Keratinocyte (primary cell): ENCODE measurements at regions not wholly inside any gene's neighbourhood (a gene's known extent, or its start where the extent isn't known, plus 50 kb on each side); places are given as distances from the start of the nearest gene placed in this dataset.

ENCODE experiments used
- DNase-seq: peaks from one replicate; pipeline ENCODE4 v3.0.0-alpha.2; 2011; ENCODE audit warnings: low read depth, missing footprints, low spot score
- FAIRE-seq: peaks from 2 replicates; lab custom pipeline; 2011; peaks lifted over from hg19 to GRCh38; lab: Jason Lieb, UNC
- H2AFZ ChIP-seq: 2 replicates; pipeline ENCODE4 v1.6.0; 2012; ENCODE audit warnings: low read length, control low read depth, inconsistent platforms; ENCODE audit not compliant: control insufficient read depth
- H3K27ac ChIP-seq: 2 replicates; pipeline ENCODE4 v1.5.1; 2011; ENCODE audit warnings: low read length; ENCODE audit not compliant: control insufficient read depth, insufficient read depth
- H3K27me3 ChIP-seq: 3 replicates; pipeline ENCODE4 v1.6.0; 2011; ENCODE audit warnings: low read length; ENCODE audit not compliant: control insufficient read depth, insufficient read depth; ENCODE audit errors: extremely low read depth
- H3K36me3 ChIP-seq, 2 experiments: 2 replicates in 1 of 2; 3 replicates in 1 of 2; pipeline ENCODE4 v1.5.1; 2011; ENCODE audit warnings: low read length in 2 of 2, mild to moderate bottlenecking in 1 of 2; ENCODE audit not compliant: control insufficient read depth in 2 of 2, insufficient read depth in 2 of 2; ENCODE audit errors: extremely low read depth in 1 of 2
- H3K4me1 ChIP-seq: 3 replicates; pipeline ENCODE4 v1.5.1; 2011; ENCODE audit warnings: low read length; ENCODE audit not compliant: control insufficient read depth, insufficient read depth; ENCODE audit errors: extremely low read depth
- H3K4me2 ChIP-seq: 3 replicates; pipeline ENCODE4 v1.6.0; 2011; ENCODE audit warnings: low read depth, low read length; ENCODE audit not compliant: control insufficient read depth, insufficient read depth; ENCODE audit errors: extremely low read depth
- H3K4me3 ChIP-seq, 3 experiments: fragments of 200-600 bp in 1 of 3; sonication (generic) in 1 of 3; 2 replicates in 2 of 3; 3 replicates in 1 of 3; pipeline ENCODE4 v1.5.1; 2011 to 2016; ENCODE audit warnings: low read length in 3 of 3, mild to moderate bottlenecking in 3 of 3, control low read depth in 2 of 3, inconsistent platforms in 1 of 3, low read depth in 1 of 3, mixed read lengths in 1 of 3, mixed run types in 1 of 3, moderate library complexity in 1 of 3; ENCODE audit not compliant: control insufficient read depth in 2 of 3, insufficient read depth in 2 of 3; ENCODE audit errors: extremely low read depth in 1 of 3
- H3K79me2 ChIP-seq: 2 replicates; pipeline ENCODE4 v1.6.0; 2012; ENCODE audit warnings: low read length; ENCODE audit not compliant: control insufficient read depth, insufficient read depth
- H3K9ac ChIP-seq: 3 replicates; pipeline ENCODE4 v1.6.0; 2011; ENCODE audit warnings: low read length; ENCODE audit not compliant: control insufficient read depth, insufficient read depth; ENCODE audit errors: extremely low read depth
- H3K9me1 ChIP-seq: 3 replicates; pipeline ENCODE4 v1.6.0; 2011; ENCODE audit warnings: low read length; ENCODE audit not compliant: control insufficient read depth, insufficient read depth; ENCODE audit errors: extremely low read depth
- H3K9me3 ChIP-seq: 2 replicates; pipeline ENCODE4 v1.5.1; 2012; ENCODE audit warnings: low read depth, low read length; ENCODE audit not compliant: control insufficient read depth
- H4K20me1 ChIP-seq: 3 replicates; pipeline ENCODE4 v1.6.0; 2011; ENCODE audit warnings: low read length; ENCODE audit not compliant: control insufficient read depth, insufficient read depth; ENCODE audit errors: extremely low read depth
- CTCF ChIP-seq, 3 experiments: IDR thresholded peaks in 1 of 3; conservative IDR thresholded peaks in 1 of 3; optimal IDR thresholded peaks in 1 of 3; 2 replicates in 2 of 3; 3 replicates in 1 of 3; pipeline versions ENCODE3 to v1.5.1; 2011; ENCODE audit warnings: low read length in 3 of 3, mild to moderate bottlenecking in 3 of 3, moderate library complexity in 2 of 3, control low read depth in 1 of 3, inconsistent platforms in 1 of 3; ENCODE audit not compliant: insufficient read depth in 2 of 3; ENCODE audit errors: extremely low read depth in 1 of 3
- EZH2 ChIP-seq: IDR thresholded peaks from one replicate; pipeline ENCODE4 v1.6.1; 2012; ENCODE audit warnings: inconsistent platforms, mild to moderate bottlenecking, low read length, moderate library complexity
- dilution Hi-C: fragments of 300-500 bp; cut with MboI; formaldehyde crosslinking; loops from one replicate; pipeline ENCODE4 v1.7.0; 2020; ENCODE audit warnings: low sequenced_read_pairs; ENCODE audit not compliant: extremely low pct_ligation_motif_present

GRCh38 chr1:104136621-104137020 lies 386.9 kb downstream of the AMY1C start:
- no peaks in the 10 kb centered on the region for H3K4me1 ChIP-seq
- H4K20me1 ChIP-seq: no peaks in the 10 kb centered on the region
- FAIRE-seq: no peak
- H3K27me3 ChIP-seq: no peaks in the 10 kb centered on the region
- H3K4me3 ChIP-seq: no peak overlapping the region
- H3K36me3 ChIP-seq: no peaks in the 10 kb centered on the region
- no peak for TF ChIP-seq CTCF (optimal IDR thresholded peaks at IDR 0.05 in 1 of 3, IDR thresholded peaks at IDR 0.05 in 1 of 3, conservative IDR thresholded peaks at IDR 0.05 in 1 of 3; ENCODE audit: extremely low read depth in 1 of 3, insufficient read depth in 2 of 3, low read length in 3 of 3)
- no peak for TF ChIP-seq EZH2
- no peak overlapping the region for H3K27ac ChIP-seq
- H3K9me3 ChIP-seq: no peaks in the 10 kb centered on the region
- no peak overlapping the region for H3K4me2 ChIP-seq
- no peak overlapping the region for H2AFZ ChIP-seq
- dilution Hi-C loops: no loop called here
- H3K9me1 ChIP-seq: no peaks in the 10 kb centered on the region
- no peaks in the 10 kb centered on the region for H3K79me2 ChIP-seq
- no peak for DNase-seq
- H3K9ac ChIP-seq: no peak overlapping the region

GRCh38 chr1:104156738-104157137 lies 407.0 kb downstream of the AMY1C start:
- Histone ChIP-seq H3K79me2 (no peaks in the 10 kb centered on the region), H3K9me3 (no peaks in the 10 kb centered on the region), H3K27me3 (no peaks in the 10 kb centered on the region), H3K36me3 (no peaks in the 10 kb centered on the region), H4K20me1 (no peaks in the 10 kb centered on the region), H3K4me1 (no peaks in the 10 kb centered on the region), H3K4me3 (no peak overlapping the region), H3K9ac (no peak overlapping the region), H2AFZ (no peak overlapping the region), H3K9me1 (no peaks in the 10 kb centered on the region), H3K27ac (no peak overlapping the region), H3K4me2 (no peak overlapping the region)
- no peak for TF ChIP-seq CTCF (optimal IDR thresholded peaks at IDR 0.05 in 1 of 3, IDR thresholded peaks at IDR 0.05 in 1 of 3, conservative IDR thresholded peaks at IDR 0.05 in 1 of 3; ENCODE audit: extremely low read depth in 1 of 3, insufficient read depth in 2 of 3, low read length in 3 of 3)
- dilution Hi-C loops: no loop called here
- DNase-seq (no peak), FAIRE-seq (no peak)
